Activated CD8-positive, alpha-beta T cell treated with anti-CD3 and anti-CD28 coated beads for 36 hours (primary cell): ENCODE measurements at regions not wholly inside any gene's neighbourhood (a gene's known extent, or its start where the extent isn't known, plus 50 kb on each side); places are given as distances from the start of the nearest gene placed in this dataset.

ENCODE experiments used
- ATAC-seq: fragments of 200-7000 bp; cut with Tn5 transposase; one replicate; pipeline ENCODE4 v1.10.0; 2021; ENCODE audit warnings: mild to moderate bottlenecking, moderate library complexity
- CTCF ChIA-PET: fragments of 350-600 bp; sonication (Branson Sonifier 250); formaldehyde crosslinking; loops from one replicate; lab custom pipeline; 2021; ENCODE audit warnings: antibody characterized with exemption; lab: Charles Lee
- POLR2A ChIA-PET: fragments of 350-600 bp; sonication (Branson Sonifier 250); formaldehyde crosslinking; loops from one replicate; lab custom pipeline; 2021; ENCODE audit warnings: antibody characterized with exemption; lab: Charles Lee
- DNase-seq: peaks from one replicate; pipeline ENCODE4 v3.0.0-alpha.2; 2020
- H3K27ac Mint-ChIP-seq: one replicate; pipeline ENCODE4 v1.8.0; 2021; ENCODE audit warnings: mild to moderate bottlenecking, mixed read lengths
- H3K27me3 Mint-ChIP-seq: one replicate; pipeline ENCODE4 v1.8.0; 2021; ENCODE audit warnings: mixed read lengths
- H3K36me3 Mint-ChIP-seq: one replicate; pipeline ENCODE4 v1.8.0; 2021; ENCODE audit warnings: low read depth, mixed read lengths
- H3K4me1 Mint-ChIP-seq: one replicate; pipeline ENCODE4 v1.8.0; 2021; ENCODE audit warnings: low read depth, mixed read lengths
- H3K4me3 Mint-ChIP-seq: one replicate; pipeline ENCODE4 v1.8.0; 2021; ENCODE audit warnings: mild to moderate bottlenecking, moderate library complexity, mixed read lengths
- H3K9me3 Mint-ChIP-seq: one replicate; pipeline ENCODE4 v1.8.0; 2021; ENCODE audit warnings: mixed read lengths
- intact Hi-C: fragments of 100-400 bp; cut with micrococcal nuclease; formaldehyde crosslinking; loops from one replicate; pipeline ENCODE4 v1.10.0; 2022
- TF ChIP-seq, protein P1 (sequence below): fragments of 200-600 bp; IDR thresholded peaks from one replicate; pipeline ENCODE4 v1.8.0; 2022; ENCODE audit warnings: antibody characterized with exemption, mild to moderate bottlenecking

DNA sequence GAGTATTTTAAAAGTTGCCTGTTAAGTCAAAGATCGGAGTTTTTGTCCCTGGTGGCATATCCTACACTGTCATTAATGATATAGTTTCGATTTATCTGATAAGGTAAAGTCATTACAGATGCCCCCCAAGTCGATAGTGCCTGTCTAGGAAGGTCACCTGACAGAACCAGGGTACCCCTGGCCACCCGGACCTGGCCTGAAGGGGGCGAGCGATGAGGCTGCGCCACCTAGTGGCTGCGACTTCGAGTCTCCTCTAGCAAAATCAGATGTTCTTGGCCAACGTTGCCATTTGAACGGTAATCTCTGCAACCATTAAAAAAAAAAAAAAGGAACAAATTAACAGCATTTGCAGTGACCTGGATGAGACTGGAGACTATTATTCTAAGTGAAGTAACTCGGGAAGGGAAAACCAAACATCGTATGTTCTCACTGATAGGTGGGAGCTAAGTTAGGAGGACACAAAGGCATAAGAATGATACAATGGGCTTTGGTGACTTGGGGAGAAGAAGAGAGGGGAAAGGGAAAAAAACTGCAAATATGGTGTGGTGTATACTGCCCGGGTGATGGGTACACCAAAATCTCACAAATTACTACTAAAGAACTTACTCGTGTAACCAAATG is 565.1 kb downstream of the LIG4 start:
- no peak for ATAC-seq
- intact Hi-C loops = no loop called here
- ChIA-PET CTCF (interaction anchor here (0.6 to 2.5 kb wide), 13 partner anchors 11 to 446 kb away, joined by 3 to 12 read pairs (median 4); no protein-coding TSS in a partner anchor), POLR2A (no interaction called here)
- Mint-ChIP-seq H3K27me3 (no peaks in the 10 kb centered on the region), H3K27ac (no peak overlapping the region), H3K36me3 (no peaks in the 10 kb centered on the region), H3K4me1 (no peaks in the 10 kb centered on the region), H3K4me3 (no peak overlapping the region), H3K9me3 (no peaks in the 10 kb centered on the region)
- DNase-seq = peak; percentile 53
- TF ChIP-seq, protein P1, sequence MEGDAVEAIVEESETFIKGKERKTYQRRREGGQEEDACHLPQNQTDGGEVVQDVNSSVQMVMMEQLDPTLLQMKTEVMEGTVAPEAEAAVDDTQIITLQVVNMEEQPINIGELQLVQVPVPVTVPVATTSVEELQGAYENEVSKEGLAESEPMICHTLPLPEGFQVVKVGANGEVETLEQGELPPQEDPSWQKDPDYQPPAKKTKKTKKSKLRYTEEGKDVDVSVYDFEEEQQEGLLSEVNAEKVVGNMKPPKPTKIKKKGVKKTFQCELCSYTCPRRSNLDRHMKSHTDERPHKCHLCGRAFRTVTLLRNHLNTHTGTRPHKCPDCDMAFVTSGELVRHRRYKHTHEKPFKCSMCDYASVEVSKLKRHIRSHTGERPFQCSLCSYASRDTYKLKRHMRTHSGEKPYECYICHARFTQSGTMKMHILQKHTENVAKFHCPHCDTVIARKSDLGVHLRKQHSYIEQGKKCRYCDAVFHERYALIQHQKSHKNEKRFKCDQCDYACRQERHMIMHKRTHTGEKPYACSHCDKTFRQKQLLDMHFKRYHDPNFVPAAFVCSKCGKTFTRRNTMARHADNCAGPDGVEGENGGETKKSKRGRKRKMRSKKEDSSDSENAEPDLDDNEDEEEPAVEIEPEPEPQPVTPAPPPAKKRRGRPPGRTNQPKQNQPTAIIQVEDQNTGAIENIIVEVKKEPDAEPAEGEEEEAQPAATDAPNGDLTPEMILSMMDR = peak; percentile 84

DNA sequence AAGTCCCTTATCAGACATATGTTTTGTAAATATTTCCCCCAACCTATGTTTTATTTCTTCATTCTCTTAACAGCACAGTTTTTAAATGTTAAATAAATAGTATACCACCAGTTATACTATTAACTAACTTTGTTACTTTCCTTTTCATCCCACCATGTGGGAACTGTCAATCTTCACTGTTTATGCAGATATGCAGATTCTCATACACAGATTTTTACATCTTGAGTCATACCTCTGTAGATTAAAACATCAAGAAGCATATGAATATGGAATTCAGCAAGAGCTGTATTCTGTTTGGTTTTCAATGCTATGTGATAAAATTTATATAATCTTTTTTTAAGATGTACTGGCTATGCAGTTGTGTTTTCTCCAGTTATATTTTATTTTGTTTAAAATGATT is 566.3 kb downstream of the LIG4 start:
- intact Hi-C loops = loop anchor here (5.0 kb wide), 1 partner anchor 437 kb away; no protein-coding TSS in a partner anchor
- TF ChIP-seq, protein P1 = no peak
- Mint-ChIP-seq H3K27ac (no peak overlapping the region), H3K4me1 (no peaks in the 10 kb centered on the region), H3K36me3 (no peaks in the 10 kb centered on the region), H3K4me3 (no peak overlapping the region), H3K9me3 (no peaks in the 10 kb centered on the region), H3K27me3 (no peaks in the 10 kb centered on the region)
- ATAC-seq = no peak
- CTCF ChIA-PET = interaction anchor here (0.8 to 2.5 kb wide), 11 partner anchors 10 to 443 kb away, joined by 3 to 12 read pairs (median 3); no protein-coding TSS in a partner anchor
- POLR2A ChIA-PET = no interaction called here
- no peak for DNase-seq

DNA sequence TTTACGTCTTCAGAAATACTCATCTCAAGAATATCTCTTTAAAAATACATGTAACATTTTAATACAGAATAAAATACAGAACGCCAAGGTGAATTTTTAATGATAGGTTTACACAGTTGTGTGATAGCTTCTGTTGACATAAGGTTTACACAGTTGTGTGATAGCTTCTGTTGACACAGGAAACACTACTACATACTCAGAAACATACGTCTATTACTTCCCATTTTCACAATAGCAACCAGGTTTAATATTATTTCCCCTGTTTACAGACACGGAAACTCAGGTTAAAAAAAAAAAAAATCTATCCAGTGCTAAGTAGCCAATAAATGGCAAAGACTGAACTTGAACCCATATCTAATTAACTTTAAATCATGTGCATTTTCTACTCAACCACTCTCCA is 571.2 kb downstream of the LIG4 start:
- Mint-ChIP-seq H3K4me1 (no peaks in the 10 kb centered on the region), H3K4me3 (no peak overlapping the region), H3K36me3 (no peaks in the 10 kb centered on the region), H3K9me3 (no peaks in the 10 kb centered on the region), H3K27ac (no peak overlapping the region), H3K27me3 (no peaks in the 10 kb centered on the region)
- TF ChIP-seq, protein P1 = no peak
- CTCF ChIA-PET = no interaction called here
- ATAC-seq = no peak
- DNase-seq = no peak
- POLR2A ChIA-PET = no interaction called here
- intact Hi-C loops = no loop called here

DNA sequence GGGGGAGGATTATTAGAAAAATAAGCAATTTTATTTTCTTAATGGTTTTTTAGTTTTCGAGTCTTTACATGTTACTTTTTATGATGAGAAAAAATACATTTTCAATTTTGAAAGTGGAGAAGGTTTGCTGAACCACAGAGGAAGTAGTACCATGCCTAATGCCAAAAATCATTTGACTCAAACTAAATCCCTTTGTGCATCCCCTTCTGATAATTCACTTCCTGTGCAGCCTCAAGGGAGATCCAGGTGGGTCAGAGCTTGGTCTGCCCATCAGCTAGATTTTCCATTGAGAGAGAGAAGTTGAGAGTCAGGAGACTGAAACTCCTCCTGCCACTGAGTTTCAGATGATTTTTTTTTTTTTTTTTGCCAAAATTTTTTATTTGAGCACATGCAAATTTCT is 571.7 kb downstream of the LIG4 start:
- intact Hi-C loops = no loop called here
- POLR2A ChIA-PET = no interaction called here
- H3K4me3 Mint-ChIP-seq = no peak overlapping the region
- no peaks in the 10 kb centered on the region for H3K27me3 Mint-ChIP-seq
- H3K4me1 Mint-ChIP-seq = no peaks in the 10 kb centered on the region
- DNase-seq (no peak), ATAC-seq (no peak)
- no peaks in the 10 kb centered on the region for H3K36me3 Mint-ChIP-seq
- TF ChIP-seq, protein P1 = no peak
- no peak overlapping the region for H3K27ac Mint-ChIP-seq
- CTCF ChIA-PET = no interaction called here
- no peaks in the 10 kb centered on the region for H3K9me3 Mint-ChIP-seq

DNA sequence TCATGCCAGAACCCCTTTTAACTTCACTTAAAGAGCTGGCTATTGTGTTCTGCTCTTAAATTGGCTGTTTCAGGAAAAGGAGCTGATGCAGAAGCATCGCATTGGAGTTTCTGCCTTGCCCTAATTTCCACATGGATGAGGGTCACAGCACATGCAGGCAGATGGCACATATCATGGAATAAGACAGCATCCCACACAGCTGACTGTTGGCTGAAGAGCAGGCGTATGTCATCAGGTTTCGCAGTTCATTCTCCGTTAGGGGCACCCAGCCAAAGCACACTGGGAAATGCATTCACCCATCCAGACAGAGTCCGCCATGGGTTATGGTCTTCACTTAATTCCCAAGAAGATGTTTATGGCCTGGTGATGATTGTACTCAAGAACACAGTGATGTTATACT is 572.5 kb downstream of the LIG4 start:
- intact Hi-C loops = no loop called here
- no peaks in the 10 kb centered on the region for H3K9me3 Mint-ChIP-seq

More for the DNA sequence above, 572.5 kb downstream of the LIG4 start:
- ATAC-seq = no peak
- H3K4me3 Mint-ChIP-seq = no peak overlapping the region
- H3K36me3 Mint-ChIP-seq = no peaks in the 10 kb centered on the region
- H3K27me3 Mint-ChIP-seq = no peaks in the 10 kb centered on the region
- CTCF ChIA-PET = no interaction called here
- H3K27ac Mint-ChIP-seq = no peak overlapping the region
- DNase-seq = no peak
- POLR2A ChIA-PET = interaction anchor here (1.0 kb wide), 1 partner anchor 11 kb away, joined by 3 read pairs; no protein-coding TSS in a partner anchor
- no peaks in the 10 kb centered on the region for H3K4me1 Mint-ChIP-seq
- TF ChIP-seq, protein P1 = no peak
